HG03520 (cell line): ENCODE measurements at regions not wholly inside any gene's neighbourhood (a gene's known extent, or its start where the extent isn't known, plus 50 kb on each side); places are given as distances from the start of the nearest gene placed in this dataset.
"Not testable (repeated sequence)": the region's sequence is repeated elsewhere in the genome, so short reads cannot be mapped to it uniquely, and the experiment has no call there.

ENCODE experiments used
- ATAC-seq: cut with Tn5 transposase; IDR thresholded peaks from one replicate; pipeline ENCODE4 v1.9.1; 2021; ENCODE audit warnings: mild to moderate bottlenecking, moderate library complexity; ENCODE audit not compliant: unreplicated experiment

GRCh38 chr5:163330723-163331668, 106.4 kb upstream of the CCNG1 start:
- no peak for ATAC-seq

- ATAC-seq: not testable (repeated sequence)
These were observed 101.3 kb upstream of the CCNG1 start for GRCh38 chr5:163336074-163336473.

GRCh38 chr5:163339148-163339547, 98.2 kb upstream of the CCNG1 start:
- no peak for ATAC-seq

- not testable (repeated sequence) for ATAC-seq
These were observed 97.0 kb upstream of the CCNG1 start for GRCh38 chr5:163340378-163340777.

GRCh38 chr5:163342306-163342705, 95.1 kb upstream of the CCNG1 start:
- no peak for ATAC-seq

GRCh38 chr5:163345216-163345615, 92.2 kb upstream of the CCNG1 start:
- no peak for ATAC-seq

GRCh38 chr5:163347671-163348070, 89.7 kb upstream of the CCNG1 start:
- peak; percentile 58 for ATAC-seq

- peak; percentile 45 for ATAC-seq
These were observed 87.3 kb upstream of the CCNG1 start for GRCh38 chr5:163350083-163350482.

- ATAC-seq: no peak
These were observed 84.9 kb upstream of the CCNG1 start for GRCh38 chr5:163352531-163352930.

- not testable (repeated sequence) for ATAC-seq
These were observed 81.6 kb upstream of the CCNG1 start for GRCh38 chr5:163355811-163356210.

- no peak for ATAC-seq
These were observed 79.8 kb upstream of the CCNG1 start for GRCh38 chr5:163357636-163358035.

GRCh38 chr5:163360656-163361055, 76.7 kb upstream of the CCNG1 start:
- ATAC-seq: no peak

- ATAC-seq: no peak
These were observed 75.9 kb upstream of the CCNG1 start for GRCh38 chr5:163361450-163361849.

- no peak for ATAC-seq
These were observed 74.5 kb upstream of the CCNG1 start for GRCh38 chr5:163362840-163363371.

- ATAC-seq: no peak
These were observed 74.0 kb upstream of the CCNG1 start for GRCh38 chr5:163363389-163363788.

GRCh38 chr5:163366757-163367156, 70.6 kb upstream of the CCNG1 start:
- ATAC-seq: no peak

- no peak for ATAC-seq
These were observed 67.5 kb upstream of the CCNG1 start for GRCh38 chr5:163369776-163370385.

GRCh38 chr5:163373436-163374084, 63.8 kb upstream of the CCNG1 start:
- no peak for ATAC-seq

GRCh38 chr5:163377982-163378381, 59.4 kb upstream of the CCNG1 start:
- no peak for ATAC-seq

GRCh38 chr5:163379298-163380155, 57.9 kb upstream of the CCNG1 start:
- no peak for ATAC-seq
